ENCODE measurements at regions not wholly inside any gene's neighbourhood (a gene's known extent, or its start where the extent isn't known, plus 50 kb on each side); places are given as distances from the start of the nearest gene placed in this dataset.

GRCh38 chr2:176490061-176490861 is 221.0 kb downstream of the MTX2 start:
- peaks cover 9% of the 10 kb centered on the region for H3K27me3 Mint-ChIP-seq (ENCODE audit: low read depth)
- H3K4me3 Mint-ChIP-seq = no peak overlapping the region
- H3K9me3 Mint-ChIP-seq = peaks cover 2% of the 10 kb centered on the region
- no peak for TF ChIP-seq CTCF (conservative IDR thresholded peaks at IDR 0.05)
- peak; percentile 3 for DNase-seq (ENCODE audit: low read depth, low spot score)
- no peaks in the 10 kb centered on the region for H3K36me3 Mint-ChIP-seq (ENCODE audit: low read depth)
- no peak overlapping the region for H3K27ac Mint-ChIP-seq (ENCODE audit: unreplicated experiment)
- H3K4me1 Mint-ChIP-seq = no peaks in the 10 kb centered on the region

GRCh38 chr2:176491172-176491904 is 222.1 kb downstream of the MTX2 start:
- no peak for DNase-seq (ENCODE audit: low read depth, low spot score)
- H3K4me1 Mint-ChIP-seq = peaks cover 9% of the 10 kb centered on the region
- no peak for TF ChIP-seq CTCF (conservative IDR thresholded peaks at IDR 0.05)
- no peak overlapping the region for H3K4me3 Mint-ChIP-seq
- H3K27ac Mint-ChIP-seq (ENCODE audit: unreplicated experiment) = no peak overlapping the region
- H3K9me3 Mint-ChIP-seq = peaks cover 2% of the 10 kb centered on the region
- peaks cover 5% of the 10 kb centered on the region for H3K27me3 Mint-ChIP-seq (ENCODE audit: low read depth)
- H3K36me3 Mint-ChIP-seq (ENCODE audit: low read depth) = no peaks in the 10 kb centered on the region

- no peak overlapping the region for H3K27ac Mint-ChIP-seq (ENCODE audit: unreplicated experiment)
Measured at GRCh38 chr2:176492583-176492982, 223.3 kb downstream of the MTX2 start.

GRCh38 chr2:176493226-176493825 is 224.1 kb downstream of the MTX2 start:
- no peaks in the 10 kb centered on the region for H3K9me3 Mint-ChIP-seq
- H3K4me3 Mint-ChIP-seq = no peak overlapping the region
- TF ChIP-seq CTCF (conservative IDR thresholded peaks at IDR 0.05) = no peak
- no peaks in the 10 kb centered on the region for H3K27me3 Mint-ChIP-seq (ENCODE audit: low read depth)
- no peaks in the 10 kb centered on the region for H3K36me3 Mint-ChIP-seq (ENCODE audit: low read depth)
- no peak overlapping the region for H3K27ac Mint-ChIP-seq (ENCODE audit: unreplicated experiment)
- peaks cover 9% of the 10 kb centered on the region for H3K4me1 Mint-ChIP-seq
- no peak for DNase-seq (ENCODE audit: low read depth, low spot score)

More at GRCh38 chr2:176492583-176492982, 223.3 kb downstream of the MTX2 start:
- Mint-ChIP-seq H3K4me3 (no peak overlapping the region), H3K9me3 (peaks cover 2% of the 10 kb centered on the region), H3K36me3 (ENCODE audit: low read depth) (no peaks in the 10 kb centered on the region), H3K4me1 (peaks cover 9% of the 10 kb centered on the region), H3K27me3 (ENCODE audit: low read depth) (peaks cover 5% of the 10 kb centered on the region)
- TF ChIP-seq CTCF (conservative IDR thresholded peaks at IDR 0.05) = no peak
- DNase-seq (ENCODE audit: low read depth, low spot score) = no peak

GRCh38 chr2:176493909-176494308 is 224.7 kb downstream of the MTX2 start:
- Mint-ChIP-seq H3K27ac (ENCODE audit: unreplicated experiment) (no peak overlapping the region), H3K4me1 (peaks cover 9% of the 10 kb centered on the region), H3K4me3 (no peak overlapping the region), H3K9me3 (no peaks in the 10 kb centered on the region), H3K27me3 (ENCODE audit: low read depth) (no peaks in the 10 kb centered on the region), H3K36me3 (ENCODE audit: low read depth) (no peaks in the 10 kb centered on the region)
- DNase-seq (ENCODE audit: low read depth, low spot score) = no peak
- TF ChIP-seq CTCF (conservative IDR thresholded peaks at IDR 0.05) = no peak

All from neural crest cell (in vitro differentiated cells).